Glutamatergic neuron (in vitro differentiated cells): ENCODE measurements at regions not wholly inside any gene's neighbourhood (a gene's known extent, or its start where the extent isn't known, plus 50 kb on each side); places are given as distances from the start of the nearest gene placed in this dataset.

Source experiments
- DNase-seq: peaks from one replicate; pipeline ENCODE4 v3.0.0; 2022
- H3K27ac Mint-ChIP-seq: one replicate; pipeline ENCODE4 v1.8.0; 2020; ENCODE audit warnings: mild to moderate bottlenecking, mixed read lengths, inconsistent platforms; ENCODE audit not compliant: unreplicated experiment
- H3K27me3 Mint-ChIP-seq: one replicate; pipeline ENCODE4 v1.8.0; 2020; ENCODE audit warnings: mild to moderate bottlenecking, moderate library complexity, mixed read lengths, inconsistent platforms; ENCODE audit not compliant: unreplicated experiment
- H3K36me3 Mint-ChIP-seq: one replicate; pipeline ENCODE4 v1.8.0; 2020; ENCODE audit warnings: mild to moderate bottlenecking, mixed read lengths, inconsistent platforms; ENCODE audit not compliant: unreplicated experiment
- H3K4me1 Mint-ChIP-seq: one replicate; pipeline ENCODE4 v1.8.0; 2020; ENCODE audit warnings: mild to moderate bottlenecking, low read depth, mixed read lengths, inconsistent platforms; ENCODE audit not compliant: unreplicated experiment
- H3K4me3 Mint-ChIP-seq: one replicate; pipeline ENCODE4 v1.8.0; 2020; ENCODE audit warnings: mild to moderate bottlenecking, mixed read lengths, inconsistent platforms; ENCODE audit not compliant: unreplicated experiment
- H3K9me3 Mint-ChIP-seq: one replicate; pipeline ENCODE4 v1.8.0; 2020; ENCODE audit warnings: mild to moderate bottlenecking, moderate library complexity, mixed read lengths, inconsistent platforms; ENCODE audit not compliant: unreplicated experiment
- TF ChIP-seq, protein P1 (sequence below): fragments of 200-600 bp; sonication (generic); IDR thresholded peaks from one replicate; pipeline ENCODE4 v1.5.0; 2021; ENCODE audit not compliant: partially characterized antibody, unreplicated experiment

DNA sequence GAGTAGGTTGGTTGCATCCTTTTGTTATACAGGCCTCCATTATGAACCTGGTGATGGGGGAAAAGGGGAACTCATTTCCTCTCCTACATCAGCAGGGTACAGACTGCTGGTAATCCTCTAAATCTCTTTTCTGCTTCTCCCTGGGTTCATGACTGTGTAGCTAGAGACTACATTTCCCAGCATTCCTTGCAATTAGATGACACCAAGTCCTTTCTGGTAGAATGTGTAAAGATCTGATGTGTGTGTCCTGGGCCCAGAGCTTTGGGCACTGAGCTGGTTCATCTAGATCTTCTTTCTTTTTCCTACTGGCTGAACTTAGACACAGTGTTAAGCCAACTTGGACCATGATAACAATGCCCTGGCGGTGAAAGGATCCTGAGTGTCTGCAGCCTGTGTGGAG lies 104.7 kb upstream of the IFNGR1 start:
- Mint-ChIP-seq H3K36me3 (no peaks in the 10 kb centered on the region), H3K4me1 (peaks cover 21% of the 10 kb centered on the region), H3K27me3 (peaks cover 4% of the 10 kb centered on the region), H3K9me3 (no peaks in the 10 kb centered on the region), H3K27ac (no peak overlapping the region), H3K4me3 (no peak overlapping the region)
- TF ChIP-seq, protein P1, sequence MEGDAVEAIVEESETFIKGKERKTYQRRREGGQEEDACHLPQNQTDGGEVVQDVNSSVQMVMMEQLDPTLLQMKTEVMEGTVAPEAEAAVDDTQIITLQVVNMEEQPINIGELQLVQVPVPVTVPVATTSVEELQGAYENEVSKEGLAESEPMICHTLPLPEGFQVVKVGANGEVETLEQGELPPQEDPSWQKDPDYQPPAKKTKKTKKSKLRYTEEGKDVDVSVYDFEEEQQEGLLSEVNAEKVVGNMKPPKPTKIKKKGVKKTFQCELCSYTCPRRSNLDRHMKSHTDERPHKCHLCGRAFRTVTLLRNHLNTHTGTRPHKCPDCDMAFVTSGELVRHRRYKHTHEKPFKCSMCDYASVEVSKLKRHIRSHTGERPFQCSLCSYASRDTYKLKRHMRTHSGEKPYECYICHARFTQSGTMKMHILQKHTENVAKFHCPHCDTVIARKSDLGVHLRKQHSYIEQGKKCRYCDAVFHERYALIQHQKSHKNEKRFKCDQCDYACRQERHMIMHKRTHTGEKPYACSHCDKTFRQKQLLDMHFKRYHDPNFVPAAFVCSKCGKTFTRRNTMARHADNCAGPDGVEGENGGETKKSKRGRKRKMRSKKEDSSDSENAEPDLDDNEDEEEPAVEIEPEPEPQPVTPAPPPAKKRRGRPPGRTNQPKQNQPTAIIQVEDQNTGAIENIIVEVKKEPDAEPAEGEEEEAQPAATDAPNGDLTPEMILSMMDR = no peak
- no peak for DNase-seq

DNA sequence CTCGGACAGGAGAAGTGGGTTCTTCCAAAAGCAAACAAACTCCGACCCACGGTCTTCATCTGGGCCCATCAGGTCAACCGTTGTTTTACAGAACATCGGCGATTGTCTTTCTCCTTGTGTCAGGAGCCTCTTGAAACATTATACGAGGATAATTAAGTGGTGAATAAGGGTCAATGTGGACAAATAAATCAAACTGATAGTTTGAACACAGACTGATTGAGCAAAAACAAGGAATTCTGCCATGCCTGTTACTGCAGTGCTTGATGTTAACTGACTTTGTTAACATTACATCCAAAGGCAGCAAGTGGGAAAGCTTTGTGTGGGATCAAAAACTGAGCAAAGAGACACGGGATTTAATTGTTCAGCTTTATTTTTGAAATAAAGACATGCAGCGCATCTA lies 101.1 kb upstream of the IFNGR1 start:
- DNase-seq = no peak
- Mint-ChIP-seq H3K36me3 (no peaks in the 10 kb centered on the region), H3K27me3 (peaks cover 4% of the 10 kb centered on the region), H3K27ac (no peak overlapping the region), H3K4me3 (no peak overlapping the region), H3K4me1 (peaks cover 21% of the 10 kb centered on the region), H3K9me3 (no peaks in the 10 kb centered on the region)
- TF ChIP-seq, protein P1 = no peak

DNA sequence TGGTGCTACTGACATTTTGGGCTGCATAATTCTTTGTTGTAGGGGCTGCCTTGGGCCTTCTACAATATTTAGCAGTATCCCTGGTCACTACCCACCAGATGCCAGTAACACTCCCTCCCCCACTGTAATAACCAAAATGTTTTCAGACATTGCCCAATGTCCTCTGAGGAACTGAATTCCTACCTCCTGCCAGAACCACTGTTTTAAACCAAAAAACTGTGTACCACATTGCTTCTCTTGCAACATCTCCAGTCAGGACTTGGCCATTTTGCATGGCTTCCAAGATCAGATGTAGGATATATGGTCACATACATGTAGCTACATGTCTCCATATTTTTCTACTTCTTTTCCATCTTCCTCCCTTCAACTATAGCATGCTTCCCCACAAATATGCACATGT lies 97.4 kb upstream of the IFNGR1 start:
- Mint-ChIP-seq H3K36me3 (no peaks in the 10 kb centered on the region), H3K27me3 (no peaks in the 10 kb centered on the region), H3K4me1 (peaks cover 1% of the 10 kb centered on the region), H3K4me3 (no peak overlapping the region), H3K9me3 (no peaks in the 10 kb centered on the region), H3K27ac (no peak overlapping the region)
- no peak for DNase-seq
- TF ChIP-seq, protein P1 = no peak

DNA sequence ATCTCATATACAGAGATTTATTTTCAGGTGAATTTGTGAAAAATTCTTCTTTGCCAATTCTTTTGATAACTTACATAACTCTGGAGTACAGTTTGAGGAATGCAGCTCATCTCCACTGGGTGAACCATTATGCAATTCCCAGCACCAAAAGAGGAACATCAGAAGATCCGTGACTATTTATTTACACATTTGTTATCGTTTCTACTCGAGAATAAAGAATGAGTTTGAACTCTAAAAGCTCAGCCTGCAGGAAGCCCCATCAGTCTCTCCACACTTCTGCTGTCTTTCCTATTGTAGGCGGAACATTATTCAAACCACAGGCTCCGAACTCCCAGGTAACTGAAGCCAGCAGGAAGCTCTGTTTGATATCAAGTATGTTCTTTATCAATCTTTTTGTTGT lies 95.9 kb upstream of the IFNGR1 start:
- Mint-ChIP-seq H3K27me3 (no peaks in the 10 kb centered on the region), H3K4me1 (no peaks in the 10 kb centered on the region), H3K27ac (no peak overlapping the region), H3K36me3 (no peaks in the 10 kb centered on the region), H3K4me3 (no peak overlapping the region), H3K9me3 (no peaks in the 10 kb centered on the region)
- TF ChIP-seq, protein P1 = no peak
- no peak for DNase-seq

DNA sequence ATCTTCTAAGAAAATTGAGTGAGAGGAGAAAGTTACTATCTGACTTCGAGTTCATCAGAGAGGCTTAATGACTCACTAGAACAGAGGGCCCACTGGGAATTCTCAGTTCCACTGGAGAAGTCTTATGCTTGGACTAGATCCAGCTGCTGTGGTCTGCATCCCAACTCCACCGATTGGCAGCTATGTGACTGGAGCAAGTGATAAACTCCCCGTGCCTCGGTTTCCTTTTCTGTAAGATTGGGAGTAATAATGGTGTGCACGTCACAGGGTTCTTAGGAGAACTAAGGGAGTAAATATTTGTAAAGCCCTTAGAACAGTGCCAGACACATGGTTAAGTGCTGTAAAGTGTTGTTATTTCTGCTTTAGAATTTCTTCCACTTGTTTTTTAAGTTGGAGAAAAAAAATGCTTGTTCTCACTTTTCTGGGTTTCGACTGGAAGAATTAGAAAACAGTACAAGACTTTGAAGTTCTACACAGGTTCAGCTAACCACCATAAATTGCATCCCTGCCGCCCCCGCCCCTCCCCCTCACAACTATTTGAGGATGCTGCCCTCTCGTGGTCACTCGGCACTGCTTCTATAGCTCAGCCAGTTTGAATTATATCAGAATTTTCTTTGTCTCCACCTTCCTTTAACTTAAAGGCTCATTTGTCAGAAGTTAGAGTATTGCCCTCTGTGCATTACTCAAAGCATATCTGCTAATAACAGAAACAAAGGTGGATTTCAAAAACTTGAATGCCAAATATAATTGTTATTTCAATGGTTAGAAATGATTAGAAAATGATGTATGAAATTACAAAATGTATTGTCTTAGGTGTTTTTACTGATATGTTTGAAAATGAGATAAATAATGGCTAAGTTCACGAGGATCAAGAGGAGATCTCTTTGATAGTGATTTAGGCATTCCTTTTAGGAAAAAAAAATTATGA lies 95.0 kb upstream of the IFNGR1 start:
- peak; percentile 78 for DNase-seq
- TF ChIP-seq, protein P1 = peak; percentile 78
- H3K27ac Mint-ChIP-seq = no peak overlapping the region
- no peak overlapping the region for H3K4me3 Mint-ChIP-seq
- H3K36me3 Mint-ChIP-seq = no peaks in the 10 kb centered on the region
- H3K4me1 Mint-ChIP-seq = no peaks in the 10 kb centered on the region
- peaks cover 3% of the 10 kb centered on the region for H3K27me3 Mint-ChIP-seq
- no peaks in the 10 kb centered on the region for H3K9me3 Mint-ChIP-seq
